Esophagus squamous epithelium (tissue), 4 donors: ENCODE measurements at regions not wholly inside any gene's neighbourhood (a gene's known extent, or its start where the extent isn't known, plus 50 kb on each side); places are given as distances from the start of the nearest gene placed in this dataset.

Experiments used
- POLR2A ChIP-seq, 4 donors: fragments of 450-650 bp; IDR thresholded peaks; one replicate each; pipeline ENCODE4 v1.6.1; 2017; ENCODE audit warnings: antibody characterized with exemption in 4 of 4, mild to moderate bottlenecking in 4 of 4, moderate library complexity in 3 of 4
- TF ChIP-seq, protein P1 (sequence below), 6 experiments: fragments of 450-650 bp in 4 of 6; fragments of 200-600 bp in 2 of 6; sonication (generic) in 2 of 6; IDR thresholded peaks; one replicate each; pipeline ENCODE4 v1.5.1; 2016 to 2019; ENCODE audit warnings: antibody characterized with exemption in 6 of 6, mild to moderate bottlenecking in 4 of 6, moderate library complexity in 4 of 6

DNA sequence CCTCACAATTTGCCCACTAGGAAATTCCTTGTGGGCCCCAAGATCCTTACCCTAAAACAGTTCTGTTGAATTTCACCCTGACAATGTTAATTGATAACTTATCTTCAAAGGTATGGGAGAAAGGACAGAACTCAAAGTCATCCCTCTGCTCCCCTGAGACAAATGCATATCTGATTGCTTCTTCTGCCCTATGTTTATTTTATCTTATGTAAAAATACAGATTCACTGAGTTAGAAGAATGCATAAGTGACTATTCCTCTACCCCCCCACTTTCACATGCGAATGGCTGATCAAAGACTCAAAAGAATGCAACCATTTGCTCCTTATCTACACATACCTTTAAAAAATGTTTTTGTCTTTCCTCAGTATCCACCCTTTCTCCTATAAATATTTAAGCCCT is 235.7 kb upstream of the SEMA3C start:
- TF ChIP-seq POLR2A (IDR thresholded peaks at IDR 0.05) = no peak
- TF ChIP-seq, protein P1, sequence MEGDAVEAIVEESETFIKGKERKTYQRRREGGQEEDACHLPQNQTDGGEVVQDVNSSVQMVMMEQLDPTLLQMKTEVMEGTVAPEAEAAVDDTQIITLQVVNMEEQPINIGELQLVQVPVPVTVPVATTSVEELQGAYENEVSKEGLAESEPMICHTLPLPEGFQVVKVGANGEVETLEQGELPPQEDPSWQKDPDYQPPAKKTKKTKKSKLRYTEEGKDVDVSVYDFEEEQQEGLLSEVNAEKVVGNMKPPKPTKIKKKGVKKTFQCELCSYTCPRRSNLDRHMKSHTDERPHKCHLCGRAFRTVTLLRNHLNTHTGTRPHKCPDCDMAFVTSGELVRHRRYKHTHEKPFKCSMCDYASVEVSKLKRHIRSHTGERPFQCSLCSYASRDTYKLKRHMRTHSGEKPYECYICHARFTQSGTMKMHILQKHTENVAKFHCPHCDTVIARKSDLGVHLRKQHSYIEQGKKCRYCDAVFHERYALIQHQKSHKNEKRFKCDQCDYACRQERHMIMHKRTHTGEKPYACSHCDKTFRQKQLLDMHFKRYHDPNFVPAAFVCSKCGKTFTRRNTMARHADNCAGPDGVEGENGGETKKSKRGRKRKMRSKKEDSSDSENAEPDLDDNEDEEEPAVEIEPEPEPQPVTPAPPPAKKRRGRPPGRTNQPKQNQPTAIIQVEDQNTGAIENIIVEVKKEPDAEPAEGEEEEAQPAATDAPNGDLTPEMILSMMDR (IDR thresholded peaks at IDR 0.05) = no peak
